ENCODE measurements at regions not wholly inside any gene's neighbourhood (a gene's known extent, or its start where the extent isn't known, plus 50 kb on each side); places are given as distances from the start of the nearest gene placed in this dataset.

- Histone ChIP-seq H3K4me1 (ENCODE audit: control insufficient read depth in 1 of 2, insufficient read depth in 2 of 2, low read length in 2 of 2) (no peaks in the 10 kb centered on the region), H4K12ac (ENCODE audit: low read depth, low read length) (no peak overlapping the region), H4K91ac (ENCODE audit: low read depth, low read length) (no peak overlapping the region), H3K23ac (ENCODE audit: low read length) (no peak overlapping the region), H3K9ac (ENCODE audit: low read length) (no peak overlapping the region), H3K18ac (ENCODE audit: low read length) (no peak overlapping the region), H3K9me3 (ENCODE audit: insufficient read depth, low read depth, low read length) (no peaks in the 10 kb centered on the region), H3K14ac (ENCODE audit: low read length) (no peak overlapping the region), H3K79me2 (ENCODE audit: control insufficient read depth, insufficient read depth, low read length, poor library complexity) (no peaks in the 10 kb centered on the region), H2AK5ac (ENCODE audit: low read length) (no peak overlapping the region), H3K27ac (ENCODE audit: low read depth, low read length) (no peak overlapping the region), H3K4me2 (ENCODE audit: low read length) (no peak overlapping the region), H2BK120ac (ENCODE audit: insufficient read depth, low read length, poor library complexity) (no peak overlapping the region), H2BK5ac (ENCODE audit: low read depth, low read length, poor library complexity) (no peak overlapping the region), H3K4me3 (ENCODE audit: low read depth, low read length) (no peak overlapping the region), H2BK12ac (ENCODE audit: low read length) (no peak overlapping the region), H2AFZ (ENCODE audit: insufficient read depth, low read length, poor library complexity) (no peak overlapping the region), H3K36me3 (ENCODE audit: control insufficient read depth in 1 of 2, insufficient read depth in 2 of 2, low read length in 2 of 2) (no peaks in the 10 kb centered on the region), H3K79me1 (ENCODE audit: low read length) (no peaks in the 10 kb centered on the region), H3K4ac (ENCODE audit: low read depth, low read length) (no peak overlapping the region), H4K8ac (ENCODE audit: low read depth, low read length) (no peak overlapping the region), H3K27me3 (ENCODE audit: insufficient read depth, low read length) (no peaks in the 10 kb centered on the region)
- no CpG with 5 or more reads among the region's 4 CpGs for WGBS (ENCODE audit: extremely low coverage, insufficient coverage, insufficient read length)
- no peak for DNase-seq
These were observed 244.9 kb upstream of the KCNN2 start for GRCh38 chr5:114116981-114117380.

GRCh38 chr5:114118511-114118910, 243.4 kb upstream of the KCNN2 start:
- no peak for DNase-seq
- Histone ChIP-seq H2AK5ac (ENCODE audit: low read length) (no peak overlapping the region), H2BK12ac (ENCODE audit: low read length) (no peak overlapping the region), H3K4me2 (ENCODE audit: low read length) (no peak overlapping the region), H4K8ac (ENCODE audit: low read depth, low read length) (no peak overlapping the region), H3K18ac (ENCODE audit: low read length) (no peak overlapping the region), H2BK120ac (ENCODE audit: insufficient read depth, low read length, poor library complexity) (no peak overlapping the region), H3K79me2 (ENCODE audit: control insufficient read depth, insufficient read depth, low read length, poor library complexity) (no peaks in the 10 kb centered on the region), H3K27me3 (ENCODE audit: insufficient read depth, low read length) (no peaks in the 10 kb centered on the region), H3K9me3 (ENCODE audit: insufficient read depth, low read depth, low read length) (no peaks in the 10 kb centered on the region), H3K9ac (ENCODE audit: low read length) (no peak overlapping the region), H2BK5ac (ENCODE audit: low read depth, low read length, poor library complexity) (no peak overlapping the region), H2AFZ (ENCODE audit: insufficient read depth, low read length, poor library complexity) (no peak overlapping the region), H3K27ac (ENCODE audit: low read depth, low read length) (no peak overlapping the region), H3K4me3 (ENCODE audit: low read depth, low read length) (no peak overlapping the region), H3K23ac (ENCODE audit: low read length) (no peak overlapping the region), H3K79me1 (ENCODE audit: low read length) (no peaks in the 10 kb centered on the region), H4K91ac (ENCODE audit: low read depth, low read length) (no peak overlapping the region), H4K12ac (ENCODE audit: low read depth, low read length) (no peak overlapping the region), H3K4ac (ENCODE audit: low read depth, low read length) (no peak overlapping the region), H3K4me1 (ENCODE audit: control insufficient read depth in 1 of 2, insufficient read depth in 2 of 2, low read length in 2 of 2) (no peaks in the 10 kb centered on the region), H3K36me3 (ENCODE audit: control insufficient read depth in 1 of 2, insufficient read depth in 2 of 2, low read length in 2 of 2) (no peaks in the 10 kb centered on the region), H3K14ac (ENCODE audit: low read length) (no peak overlapping the region)
- WGBS (ENCODE audit: extremely low coverage, insufficient coverage, insufficient read length), result no CpG with 5 or more reads among the region's 1 CpG

GRCh38 chr5:114120166-114120565, 241.7 kb upstream of the KCNN2 start:
- H3K27me3 ChIP-seq (ENCODE audit: insufficient read depth, low read length), result no peaks in the 10 kb centered on the region
- H3K4me3 ChIP-seq (ENCODE audit: low read depth, low read length), result no peak overlapping the region
- H3K9me3 ChIP-seq (ENCODE audit: insufficient read depth, low read depth, low read length), result no peaks in the 10 kb centered on the region
- H3K14ac ChIP-seq (ENCODE audit: low read length), result no peak overlapping the region
- H3K18ac ChIP-seq (ENCODE audit: low read length), result no peak overlapping the region
- no peaks in the 10 kb centered on the region for H3K79me2 ChIP-seq (ENCODE audit: control insufficient read depth, insufficient read depth, low read length, poor library complexity)
- no peak overlapping the region for H3K9ac ChIP-seq (ENCODE audit: low read length)
- H4K12ac ChIP-seq (ENCODE audit: low read depth, low read length), result no peak overlapping the region
- no peak overlapping the region for H2BK5ac ChIP-seq (ENCODE audit: low read depth, low read length, poor library complexity)
- H3K36me3 ChIP-seq (ENCODE audit: control insufficient read depth in 1 of 2, insufficient read depth in 2 of 2, low read length in 2 of 2), result no peaks in the 10 kb centered on the region
- no peak overlapping the region for H2BK12ac ChIP-seq (ENCODE audit: low read length)
- H4K91ac ChIP-seq (ENCODE audit: low read depth, low read length), result no peak overlapping the region
- H4K8ac ChIP-seq (ENCODE audit: low read depth, low read length), result no peak overlapping the region
- no peak overlapping the region for H3K4me2 ChIP-seq (ENCODE audit: low read length)
- no peak for DNase-seq
- H2BK120ac ChIP-seq (ENCODE audit: insufficient read depth, low read length, poor library complexity), result no peak overlapping the region
- H2AFZ ChIP-seq (ENCODE audit: insufficient read depth, low read length, poor library complexity), result no peak overlapping the region
- no CpG with 5 or more reads among the region's 4 CpGs for WGBS (ENCODE audit: extremely low coverage, insufficient coverage, insufficient read length)
- H3K4me1 ChIP-seq (ENCODE audit: control insufficient read depth in 1 of 2, insufficient read depth in 2 of 2, low read length in 2 of 2), result no peaks in the 10 kb centered on the region
- no peak overlapping the region for H2AK5ac ChIP-seq (ENCODE audit: low read length)
- no peak overlapping the region for H3K27ac ChIP-seq (ENCODE audit: low read depth, low read length)
- no peak overlapping the region for H3K23ac ChIP-seq (ENCODE audit: low read length)
- H3K4ac ChIP-seq (ENCODE audit: low read depth, low read length), result no peak overlapping the region
- H3K79me1 ChIP-seq (ENCODE audit: low read length), result no peaks in the 10 kb centered on the region

GRCh38 chr5:114122852-114123251, 239.0 kb upstream of the KCNN2 start:
- Histone ChIP-seq H2AFZ (ENCODE audit: insufficient read depth, low read length, poor library complexity) (no peak overlapping the region), H3K14ac (ENCODE audit: low read length) (no peak overlapping the region), H2BK12ac (ENCODE audit: low read length) (no peak overlapping the region), H3K9ac (ENCODE audit: low read length) (no peak overlapping the region), H3K9me3 (ENCODE audit: insufficient read depth, low read depth, low read length) (peaks cover 2% of the 10 kb centered on the region), H2BK120ac (ENCODE audit: insufficient read depth, low read length, poor library complexity) (no peak overlapping the region), H3K4me2 (ENCODE audit: low read length) (no peak overlapping the region), H3K27me3 (ENCODE audit: insufficient read depth, low read length) (no peaks in the 10 kb centered on the region), H4K8ac (ENCODE audit: low read depth, low read length) (no peak overlapping the region), H4K91ac (ENCODE audit: low read depth, low read length) (no peak overlapping the region), H3K4me3 (ENCODE audit: low read depth, low read length) (no peak overlapping the region), H2BK5ac (ENCODE audit: low read depth, low read length, poor library complexity) (no peak overlapping the region), H4K12ac (ENCODE audit: low read depth, low read length) (no peak overlapping the region), H2AK5ac (ENCODE audit: low read length) (no peak overlapping the region), H3K4me1 (ENCODE audit: control insufficient read depth in 1 of 2, insufficient read depth in 2 of 2, low read length in 2 of 2) (no peaks in the 10 kb centered on the region), H3K23ac (ENCODE audit: low read length) (no peak overlapping the region), H3K4ac (ENCODE audit: low read depth, low read length) (no peak overlapping the region), H3K36me3 (ENCODE audit: control insufficient read depth in 1 of 2, insufficient read depth in 2 of 2, low read length in 2 of 2) (no peaks in the 10 kb centered on the region), H3K79me2 (ENCODE audit: control insufficient read depth, insufficient read depth, low read length, poor library complexity) (no peaks in the 10 kb centered on the region), H3K18ac (ENCODE audit: low read length) (no peak overlapping the region), H3K79me1 (ENCODE audit: low read length) (no peaks in the 10 kb centered on the region), H3K27ac (ENCODE audit: low read depth, low read length) (no peak overlapping the region)
- no peak for DNase-seq
- WGBS (ENCODE audit: extremely low coverage, insufficient coverage, insufficient read length), result no CpG with 5 or more reads among the region's 2 CpGs

Data from trophoblast cell (in vitro differentiated cells and primary cell).